ENCODE measurements at regions not wholly inside any gene's neighbourhood (a gene's known extent, or its start where the extent isn't known, plus 50 kb on each side); places are given as distances from the start of the nearest gene placed in this dataset.

GRCh38 chr9:107390778-107391177 is 98.8 kb downstream of the KLF4 start:
- Mint-ChIP-seq H3K4me3 (no peak overlapping the region), H3K36me3 (no peaks in the 10 kb centered on the region), H3K9me3 (no peaks in the 10 kb centered on the region), H3K27ac (no peak overlapping the region), H3K4me1 (no peaks in the 10 kb centered on the region)
- no peak for ATAC-seq
- DNase-seq (ENCODE audit: low spot score in 2 of 2), result no peak

- no peak overlapping the region for H3K27ac Mint-ChIP-seq
- H3K9me3 Mint-ChIP-seq, result no peaks in the 10 kb centered on the region
- no peak overlapping the region for H3K4me3 Mint-ChIP-seq
- no peaks in the 10 kb centered on the region for H3K4me1 Mint-ChIP-seq
- no peak for ATAC-seq
- no peak for DNase-seq (ENCODE audit: low spot score in 2 of 2)
- H3K36me3 Mint-ChIP-seq, result no peaks in the 10 kb centered on the region
Observed at GRCh38 chr9:107390279-107390678, 99.3 kb downstream of the KLF4 start.

GRCh38 chr9:107389617-107390071 is 99.9 kb downstream of the KLF4 start:
- H3K27ac Mint-ChIP-seq, result no peak overlapping the region
- no peaks in the 10 kb centered on the region for H3K4me1 Mint-ChIP-seq
- no peak overlapping the region for H3K4me3 Mint-ChIP-seq
- no peak for DNase-seq (ENCODE audit: low spot score in 2 of 2)
- ATAC-seq, result no peak
- H3K36me3 Mint-ChIP-seq, result no peaks in the 10 kb centered on the region
- H3K9me3 Mint-ChIP-seq, result no peaks in the 10 kb centered on the region

GRCh38 chr9:107388890-107389289 is 100.7 kb downstream of the KLF4 start:
- H3K9me3 Mint-ChIP-seq, result no peaks in the 10 kb centered on the region
- H3K36me3 Mint-ChIP-seq, result no peaks in the 10 kb centered on the region
- ATAC-seq (no peak), DNase-seq (ENCODE audit: low spot score in 2 of 2) (no peak)
- no peaks in the 10 kb centered on the region for H3K4me1 Mint-ChIP-seq
- no peak overlapping the region for H3K4me3 Mint-ChIP-seq
- H3K27ac Mint-ChIP-seq, result no peak overlapping the region

GRCh38 chr9:107387409-107387808 is 102.2 kb downstream of the KLF4 start:
- ATAC-seq (no peak), DNase-seq (ENCODE audit: low spot score in 2 of 2) (no peak)
- Mint-ChIP-seq H3K9me3 (no peaks in the 10 kb centered on the region), H3K36me3 (no peaks in the 10 kb centered on the region), H3K4me3 (no peak overlapping the region), H3K27ac (no peak overlapping the region), H3K4me1 (no peaks in the 10 kb centered on the region)

- ATAC-seq, result no peak
- DNase-seq (ENCODE audit: low spot score in 2 of 2), result no peak
- H3K9me3 Mint-ChIP-seq, result no peaks in the 10 kb centered on the region
- H3K36me3 Mint-ChIP-seq, result no peaks in the 10 kb centered on the region
- H3K27ac Mint-ChIP-seq, result no peak overlapping the region
- H3K4me3 Mint-ChIP-seq, result no peak overlapping the region
- H3K4me1 Mint-ChIP-seq, result no peaks in the 10 kb centered on the region
Observed at GRCh38 chr9:107386396-107386795, 103.2 kb downstream of the KLF4 start.
